PC-9 (cell line): ENCODE measurements at regions not wholly inside any gene's neighbourhood (a gene's known extent, or its start where the extent isn't known, plus 50 kb on each side); places are given as distances from the start of the nearest gene placed in this dataset.

Experiments used
- BruUV-seq: library from RNA; stranded (reverse); fragments of 400-500 nt; replicated peaks from 2 replicates; lab custom pipeline; 2021; lab: Mats Ljungman, UMichigan
- CTCF ChIA-PET: fragments of 300-600 bp; sonication (Branson Sonifier 250); formaldehyde crosslinking; loops from one replicate; lab custom pipeline; 2022; ENCODE audit warnings: antibody characterized with exemption; lab: Charles Lee
- POLR2A ChIA-PET: fragments of 300-600 bp; sonication (Branson Sonifier 250); formaldehyde crosslinking; loops from one replicate; lab custom pipeline; 2022; ENCODE audit warnings: antibody characterized with exemption; ENCODE audit not compliant: unreplicated experiment; lab: Charles Lee
- DNase-seq, 2 experiments: peaks; one replicate each; pipeline versions ENCODE4 v3.0.0 to v3.0.0-alpha.2; 2015 to 2022; ENCODE audit warnings: mixed read lengths in 1 of 2
- H2AFZ ChIP-seq: fragments of 200-600 bp; sonication (generic); 2 replicates; pipeline ENCODE4 v1.8.1; 2017; ENCODE audit warnings: antibody characterized with exemption
- H3F3A ChIP-seq: fragments of 200-600 bp; sonication (generic); 2 replicates; pipeline ENCODE4 v1.8.1; 2017; ENCODE audit warnings: antibody characterized with exemption, mild to moderate bottlenecking, low read depth; ENCODE audit not compliant: insufficient read depth
- H3K27ac ChIP-seq: fragments of 200-600 bp; sonication (generic); 2 replicates; pipeline ENCODE4 v1.6.1; 2016; ENCODE audit warnings: mixed run types
- H3K27me3 ChIP-seq: fragments of 200-600 bp; sonication (generic); 2 replicates; pipeline ENCODE4 v1.6.1; 2016; ENCODE audit warnings: low read depth, mixed run types; ENCODE audit not compliant: insufficient read depth
- H3K36me3 ChIP-seq: fragments of 200-600 bp; sonication (generic); 2 replicates; pipeline ENCODE4 v1.6.1; 2016; ENCODE audit warnings: low read depth, mixed run types
- H3K4me1 ChIP-seq: fragments of 200-600 bp; sonication (generic); replicated peaks from 2 replicates; pipeline ENCODE4 v1.6.1; 2016; ENCODE audit warnings: mixed run types; ENCODE audit not compliant: insufficient read depth
- H3K4me2 ChIP-seq: fragments of 200-600 bp; sonication (generic); 2 replicates; pipeline ENCODE4 v1.6.1; 2017; ENCODE audit warnings: mixed run types
- H3K4me3 ChIP-seq: fragments of 200-600 bp; sonication (generic); 2 replicates; pipeline ENCODE4 v1.6.1; 2016; ENCODE audit warnings: mixed run types
- H3K79me2 ChIP-seq: fragments of 200-600 bp; sonication (generic); 2 replicates; pipeline ENCODE4 v1.6.1; 2017; ENCODE audit warnings: low read depth, mixed run types
- H3K9me2 ChIP-seq: fragments of 200-600 bp; sonication (generic); 2 replicates; pipeline ENCODE4 v1.8.1; 2017; ENCODE audit warnings: mild to moderate bottlenecking; ENCODE audit not compliant: insufficient read depth
- H3K9me3 ChIP-seq: fragments of 200-600 bp; sonication (generic); 2 replicates; pipeline ENCODE4 v1.8.1; 2016; ENCODE audit warnings: low read depth; ENCODE audit not compliant: insufficient read depth
- H4K20me1 ChIP-seq: fragments of 200-600 bp; sonication (generic); 2 replicates; pipeline ENCODE4 v1.8.1; 2017; ENCODE audit not compliant: insufficient read depth
- CTCF ChIP-seq: fragments of 200-600 bp; sonication (generic); conservative IDR thresholded peaks from 2 replicates; pipeline ENCODE4 v1.6.1; 2017; ENCODE audit warnings: mixed run types, antibody characterized with exemption, mild to moderate bottlenecking, moderate library complexity
- EZH2 ChIP-seq: fragments of 200-600 bp; sonication (generic); IDR thresholded peaks from 2 replicates; pipeline ENCODE4 v1.8.0; 2017; ENCODE audit warnings: antibody characterized with exemption, low read depth
- intact Hi-C: fragments of 100-400 bp; cut with micrococcal nuclease; formaldehyde crosslinking; loops from one replicate; pipeline ENCODE4 v1.10.0; 2022; ENCODE audit not compliant: unreplicated experiment

GRCh38 chr2:163471947-163472346 is 263.9 kb downstream of the FIGN start:
- Histone ChIP-seq H4K20me1 (no peaks in the 10 kb centered on the region), H3F3A (no peaks in the 10 kb centered on the region), H3K27me3 (no peaks in the 10 kb centered on the region), H3K4me3 (no peak overlapping the region), H3K36me3 (no peaks in the 10 kb centered on the region), H3K4me2 (no peak overlapping the region), H3K79me2 (no peaks in the 10 kb centered on the region), H3K9me3 (no peaks in the 10 kb centered on the region), H3K9me2 (no peaks in the 10 kb centered on the region), H3K4me1 (no peaks in the 10 kb centered on the region), H2AFZ (no peak overlapping the region), H3K27ac (no peak overlapping the region)
- intact Hi-C loops, result loop anchor here (5.0 kb wide), 1 partner anchor 960 kb away; no protein-coding TSS in a partner anchor
- TF ChIP-seq EZH2 (no peak), CTCF (peak; percentile 41; the same call in 1 of the 2 replicates)
- no TSS peak for BruUV-seq
- no peak for DNase-seq
- ChIA-PET POLR2A (interaction anchor here (0.6 kb wide), 1 partner anchor 12 kb away, joined by 8 read pairs; no protein-coding TSS in a partner anchor), CTCF (no interaction called here)

DNA sequence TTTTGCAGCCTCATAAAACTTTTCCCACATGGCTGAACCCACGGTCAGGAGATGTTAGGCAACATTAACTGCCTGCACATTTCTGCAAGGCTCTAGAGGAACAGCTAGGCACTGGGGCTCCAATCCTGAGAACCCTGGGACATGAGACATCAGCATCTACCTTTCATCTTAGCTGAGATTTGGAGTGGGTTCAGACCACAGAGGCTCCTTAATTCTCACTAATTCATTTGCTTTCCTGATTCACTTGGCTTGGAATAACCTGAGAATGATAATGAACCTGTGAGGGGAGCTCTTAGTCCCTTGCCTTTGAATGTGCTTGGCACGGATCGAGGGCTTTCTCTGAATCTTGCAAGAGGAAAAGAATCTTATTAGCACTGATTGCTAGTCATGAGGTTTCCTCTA is 266.2 kb downstream of the FIGN start:
- TF ChIP-seq EZH2 (no peak), CTCF (no peak)
- POLR2A ChIA-PET, result interaction anchor here (0.8 kb wide), 1 partner anchor 18 kb away, joined by 5 read pairs; no protein-coding TSS in a partner anchor

DNA sequence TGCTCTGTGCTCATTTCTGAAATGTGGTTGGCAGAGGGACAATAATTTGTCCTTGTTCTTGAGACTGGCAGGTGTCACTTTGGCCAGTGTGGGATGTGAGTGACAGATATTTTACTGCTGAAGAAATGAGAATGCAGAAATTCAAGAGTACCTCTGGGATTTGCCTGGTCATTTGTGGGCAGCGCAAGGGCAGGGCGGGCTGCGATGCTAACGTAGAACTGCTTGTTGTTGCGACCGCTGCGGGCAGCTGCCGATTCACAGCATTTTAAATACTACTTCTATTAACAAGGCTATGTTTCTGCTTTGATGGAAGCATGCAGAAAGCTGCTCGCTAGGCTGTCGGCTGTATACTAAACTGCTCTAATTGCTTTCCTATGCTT is 268.6 kb downstream of the FIGN start:
- BruUV-seq, result no TSS peak
- no peak overlapping the region for H3K4me2 ChIP-seq
- no peaks in the 10 kb centered on the region for H3K79me2 ChIP-seq
- no peaks in the 10 kb centered on the region for H3F3A ChIP-seq
- H2AFZ ChIP-seq, result no peak overlapping the region
- H3K9me2 ChIP-seq, result no peaks in the 10 kb centered on the region
- H3K9me3 ChIP-seq, result no peaks in the 10 kb centered on the region
- no peaks in the 10 kb centered on the region for H3K4me1 ChIP-seq
- H3K27ac ChIP-seq, result no peak overlapping the region
- H3K27me3 ChIP-seq, result no peaks in the 10 kb centered on the region
- TF ChIP-seq EZH2, result no peak
- no peak for TF ChIP-seq CTCF
- no peak overlapping the region for H3K4me3 ChIP-seq
- intact Hi-C loops, result no loop called here
- CTCF ChIA-PET, result interaction anchor here (0.5 kb wide), 1 partner anchor 419 kb away, joined by 3 read pairs; no protein-coding TSS in a partner anchor
- no peaks in the 10 kb centered on the region for H3K36me3 ChIP-seq
- DNase-seq, result no peak
- POLR2A ChIA-PET, result no interaction called here
- H4K20me1 ChIP-seq, result no peaks in the 10 kb centered on the region

More for the DNA sequence above, 266.2 kb downstream of the FIGN start:
- no peak overlapping the region for H3K4me2 ChIP-seq
- no peaks in the 10 kb centered on the region for H3K4me1 ChIP-seq
- no peaks in the 10 kb centered on the region for H4K20me1 ChIP-seq
- no peaks in the 10 kb centered on the region for H3K79me2 ChIP-seq
- H3K9me2 ChIP-seq, result no peaks in the 10 kb centered on the region
- DNase-seq, result no peak
- no peak overlapping the region for H2AFZ ChIP-seq
- BruUV-seq, result no TSS peak
- H3K4me3 ChIP-seq, result no peak overlapping the region
- H3K36me3 ChIP-seq, result no peaks in the 10 kb centered on the region
- H3K27ac ChIP-seq, result no peak overlapping the region
- CTCF ChIA-PET, result no interaction called here
- H3F3A ChIP-seq, result no peaks in the 10 kb centered on the region
- H3K9me3 ChIP-seq, result no peaks in the 10 kb centered on the region
- no peaks in the 10 kb centered on the region for H3K27me3 ChIP-seq
- intact Hi-C loops, result no loop called here
